ENCODE measurements at regions not wholly inside any gene's neighbourhood (a gene's known extent, or its start where the extent isn't known, plus 50 kb on each side); places are given as distances from the start of the nearest gene placed in this dataset.
"Not testable (repeated sequence)": the region's sequence is repeated elsewhere in the genome, so short reads cannot be mapped to it uniquely, and the experiment has no call there.

GRCh38 chr12:80015660-80016059, 80.8 kb upstream of the PPP1R12A start:
- H3K4me3 Mint-ChIP-seq = no peak overlapping the region
- peaks cover 0 to 3% (median 0%) of the 10 kb centered on the region in 6 donors for H3K9me3 Mint-ChIP-seq
- peaks cover 0 to 6% (median 4%) of the 10 kb centered on the region in 3 donors for H3K27me3 Mint-ChIP-seq (ENCODE audit: low read depth in 3 of 3)
- H3K4me1 Mint-ChIP-seq = no peaks in the 10 kb centered on the region
- DNase-seq = no peak
- H3K27ac Mint-ChIP-seq = no peak overlapping the region
- no peaks in the 10 kb centered on the region for H3K36me3 Mint-ChIP-seq

GRCh38 chr12:80003744-80004143, 68.8 kb upstream of the PPP1R12A start:
- not testable (repeated sequence) for H3K4me3 Mint-ChIP-seq; H3K36me3 Mint-ChIP-seq; H3K27me3 Mint-ChIP-seq (ENCODE audit: low read depth in 3 of 3); H3K4me1 Mint-ChIP-seq; H3K27ac Mint-ChIP-seq; H3K9me3 Mint-ChIP-seq; DNase-seq

- H3K27ac Mint-ChIP-seq = no peak overlapping the region
- peaks cover 0 to 3% (median 0%) of the 10 kb centered on the region in 3 donors for H3K27me3 Mint-ChIP-seq (ENCODE audit: low read depth in 3 of 3)
- no peaks in the 10 kb centered on the region for H3K9me3 Mint-ChIP-seq
- H3K4me1 Mint-ChIP-seq = no peaks in the 10 kb centered on the region
- H3K36me3 Mint-ChIP-seq = no peaks in the 10 kb centered on the region
- DNase-seq = no peak
- H3K4me3 Mint-ChIP-seq = no peak overlapping the region
Measured at GRCh38 chr12:80001562-80001961, 66.7 kb upstream of the PPP1R12A start.

GRCh38 chr12:80000831-80001230, 65.9 kb upstream of the PPP1R12A start:
- Mint-ChIP-seq H3K27ac (no peak overlapping the region), H3K27me3 (ENCODE audit: low read depth in 3 of 3) (peaks cover 0 to 3% (median 0%) of the 10 kb centered on the region in 3 donors), H3K36me3 (no peaks in the 10 kb centered on the region), H3K4me3 (no peak overlapping the region), H3K4me1 (no peaks in the 10 kb centered on the region), H3K9me3 (peaks cover 0 to 3% (median 0%) of the 10 kb centered on the region in 6 donors)
- no peak for DNase-seq

- no peaks in the 10 kb centered on the region for H3K4me1 Mint-ChIP-seq
- peaks cover 0 to 7% (median 0%) of the 10 kb centered on the region in 6 donors for H3K9me3 Mint-ChIP-seq
- H3K27ac Mint-ChIP-seq = no peak overlapping the region
- H3K27me3 Mint-ChIP-seq (ENCODE audit: low read depth in 3 of 3) = peaks cover 0 to 3% (median 0%) of the 10 kb centered on the region in 3 donors
- H3K4me3 Mint-ChIP-seq = no peak overlapping the region
- no peaks in the 10 kb centered on the region for H3K36me3 Mint-ChIP-seq
- no peak for DNase-seq
Measured at GRCh38 chr12:79998554-79998953, 63.7 kb upstream of the PPP1R12A start.

- Mint-ChIP-seq H3K27ac (no peak overlapping the region), H3K36me3 (no peaks in the 10 kb centered on the region), H3K9me3 (peaks cover 0 to 7% (median 0%) of the 10 kb centered on the region in 6 donors), H3K4me3 (no peak overlapping the region), H3K4me1 (no peaks in the 10 kb centered on the region), H3K27me3 (ENCODE audit: low read depth in 3 of 3) (peaks cover 0 to 3% (median 0%) of the 10 kb centered on the region in 3 donors)
- DNase-seq = no peak
Measured at GRCh38 chr12:79997096-79997791, 62.3 kb upstream of the PPP1R12A start.

GRCh38 chr12:79995385-79996084, 60.6 kb upstream of the PPP1R12A start:
- H3K27me3 Mint-ChIP-seq (ENCODE audit: low read depth in 3 of 3); H3K36me3 Mint-ChIP-seq; H3K4me3 Mint-ChIP-seq; H3K27ac Mint-ChIP-seq; H3K4me1 Mint-ChIP-seq; H3K9me3 Mint-ChIP-seq; DNase-seq: not testable (repeated sequence)

- Mint-ChIP-seq H3K27ac (no peak overlapping the region), H3K27me3 (ENCODE audit: low read depth in 3 of 3) (no peaks in the 10 kb centered on the region), H3K4me1 (no peaks in the 10 kb centered on the region), H3K4me3 (no peak overlapping the region), H3K36me3 (no peaks in the 10 kb centered on the region), H3K9me3 (peaks cover 0 to 7% (median 0%) of the 10 kb centered on the region in 6 donors)
- no peak for DNase-seq
Measured at GRCh38 chr12:79993106-79993862, 58.4 kb upstream of the PPP1R12A start.

- DNase-seq = no peak
- Mint-ChIP-seq H3K9me3 (peaks cover 0 to 7% (median 0%) of the 10 kb centered on the region in 6 donors), H3K4me3 (no peak overlapping the region), H3K36me3 (no peaks in the 10 kb centered on the region), H3K4me1 (no peaks in the 10 kb centered on the region), H3K27me3 (ENCODE audit: low read depth in 3 of 3) (peaks cover 0 to 1% (median 0%) of the 10 kb centered on the region in 3 donors), H3K27ac (no peak overlapping the region)
Measured at GRCh38 chr12:79991586-79991985, 56.7 kb upstream of the PPP1R12A start.

GRCh38 chr12:79990509-79991338, 55.8 kb upstream of the PPP1R12A start:
- not testable (repeated sequence) for H3K27ac Mint-ChIP-seq; H3K27me3 Mint-ChIP-seq (ENCODE audit: low read depth in 3 of 3); H3K9me3 Mint-ChIP-seq; H3K36me3 Mint-ChIP-seq; H3K4me1 Mint-ChIP-seq; DNase-seq
- peak overlapping the region in 1 of 5 donors; percentile 51 for H3K4me3 Mint-ChIP-seq

GRCh38 chr12:79988368-79988767, 53.5 kb upstream of the PPP1R12A start:
- H3K27ac Mint-ChIP-seq = no peak overlapping the region
- no peak overlapping the region for H3K4me3 Mint-ChIP-seq
- H3K9me3 Mint-ChIP-seq = no peaks in the 10 kb centered on the region
- H3K4me1 Mint-ChIP-seq = no peaks in the 10 kb centered on the region
- no peaks in the 10 kb centered on the region for H3K36me3 Mint-ChIP-seq
- peaks cover 0 to 1% (median 0%) of the 10 kb centered on the region in 3 donors for H3K27me3 Mint-ChIP-seq (ENCODE audit: low read depth in 3 of 3)
- DNase-seq = no peak

GRCh38 chr12:79987731-79988130, 52.8 kb upstream of the PPP1R12A start:
- H3K27ac Mint-ChIP-seq = no peak overlapping the region

More at GRCh38 chr12:79987731-79988130, 52.8 kb upstream of the PPP1R12A start:
- Mint-ChIP-seq H3K36me3 (no peaks in the 10 kb centered on the region), H3K4me3 (no peak overlapping the region), H3K27me3 (ENCODE audit: low read depth in 3 of 3) (peaks cover 0 to 1% (median 1%) of the 10 kb centered on the region in 3 donors), H3K4me1 (no peaks in the 10 kb centered on the region), H3K9me3 (no peaks in the 10 kb centered on the region)
- no peak for DNase-seq
